ENCODE measurements at regions not wholly inside any gene's neighbourhood (a gene's known extent, or its start where the extent isn't known, plus 50 kb on each side); places are given as distances from the start of the nearest gene placed in this dataset.

- Mint-ChIP-seq H3K4me3 (ENCODE audit: unreplicated experiment) (no peak overlapping the region), H3K4me1 (ENCODE audit: low read depth) (no peaks in the 10 kb centered on the region), H3K27me3 (ENCODE audit: low read depth) (no peaks in the 10 kb centered on the region), H3K27ac (ENCODE audit: unreplicated experiment) (no peak overlapping the region), H3K36me3 (ENCODE audit: low read depth) (no peaks in the 10 kb centered on the region), H3K9me3 (ENCODE audit: low read depth) (no peaks in the 10 kb centered on the region)
- no peak for DNase-seq (ENCODE audit: low spot score)
- TF ChIP-seq CTCF (IDR thresholded peaks at IDR 0.05), result no peak
Observed at GRCh38 chrX:43479850-43480249, 176.2 kb upstream of the MAOA start.

GRCh38 chrX:43481576-43481975 is 174.5 kb upstream of the MAOA start:
- Mint-ChIP-seq H3K36me3 (ENCODE audit: low read depth) (no peaks in the 10 kb centered on the region), H3K27ac (ENCODE audit: unreplicated experiment) (no peak overlapping the region), H3K9me3 (ENCODE audit: low read depth) (no peaks in the 10 kb centered on the region), H3K4me3 (ENCODE audit: unreplicated experiment) (no peak overlapping the region), H3K27me3 (ENCODE audit: low read depth) (no peaks in the 10 kb centered on the region), H3K4me1 (ENCODE audit: low read depth) (no peaks in the 10 kb centered on the region)
- DNase-seq (ENCODE audit: low spot score), result no peak
- no peak for TF ChIP-seq CTCF (IDR thresholded peaks at IDR 0.05)

GRCh38 chrX:43493756-43494155 is 162.3 kb upstream of the MAOA start:
- Mint-ChIP-seq H3K27me3 (ENCODE audit: low read depth) (no peaks in the 10 kb centered on the region), H3K4me3 (ENCODE audit: unreplicated experiment) (no peak overlapping the region)
- no peak for DNase-seq (ENCODE audit: low spot score)

GRCh38 chrX:43500246-43500645 is 155.9 kb upstream of the MAOA start:
- no peak for DNase-seq (ENCODE audit: low spot score)
- no peaks in the 10 kb centered on the region for H3K4me1 Mint-ChIP-seq (ENCODE audit: low read depth)
- no peaks in the 10 kb centered on the region for H3K36me3 Mint-ChIP-seq (ENCODE audit: low read depth)
- H3K9me3 Mint-ChIP-seq (ENCODE audit: low read depth), result no peaks in the 10 kb centered on the region
- no peak overlapping the region for H3K27ac Mint-ChIP-seq (ENCODE audit: unreplicated experiment)
- no peak overlapping the region for H3K4me3 Mint-ChIP-seq (ENCODE audit: unreplicated experiment)
- no peak for TF ChIP-seq CTCF (IDR thresholded peaks at IDR 0.05)
- no peaks in the 10 kb centered on the region for H3K27me3 Mint-ChIP-seq (ENCODE audit: low read depth)

More at GRCh38 chrX:43493756-43494155, 162.3 kb upstream of the MAOA start:
- Mint-ChIP-seq H3K4me1 (ENCODE audit: low read depth) (no peaks in the 10 kb centered on the region), H3K36me3 (ENCODE audit: low read depth) (no peaks in the 10 kb centered on the region), H3K27ac (ENCODE audit: unreplicated experiment) (no peak overlapping the region), H3K9me3 (ENCODE audit: low read depth) (peaks cover 9% of the 10 kb centered on the region)
- TF ChIP-seq CTCF (IDR thresholded peaks at IDR 0.05), result no peak

GRCh38 chrX:43500996-43501694 is 155.0 kb upstream of the MAOA start:
- H3K9me3 Mint-ChIP-seq (ENCODE audit: low read depth), result no peaks in the 10 kb centered on the region
- TF ChIP-seq CTCF (IDR thresholded peaks at IDR 0.05), result no peak

More at GRCh38 chrX:43500996-43501694, 155.0 kb upstream of the MAOA start:
- Mint-ChIP-seq H3K27ac (ENCODE audit: unreplicated experiment) (no peak overlapping the region), H3K36me3 (ENCODE audit: low read depth) (no peaks in the 10 kb centered on the region), H3K4me3 (ENCODE audit: unreplicated experiment) (no peak overlapping the region), H3K4me1 (ENCODE audit: low read depth) (no peaks in the 10 kb centered on the region), H3K27me3 (ENCODE audit: low read depth) (no peaks in the 10 kb centered on the region)
- DNase-seq (ENCODE audit: low spot score), result no peak

Measured in chondrocyte (in vitro differentiated cells).